Natural killer cell treated with Interleukin-12 subunit alpha and Interleukin-12 subunit beta and Interleukin-15 and Interleukin-18, amount 100 ng/mL, for 72 hours (primary cell): ENCODE measurements at regions not wholly inside any gene's neighbourhood (a gene's known extent, or its start where the extent isn't known, plus 50 kb on each side); places are given as distances from the start of the nearest gene placed in this dataset.
"Not testable (repeated sequence)": the region's sequence is repeated elsewhere in the genome, so short reads cannot be mapped to it uniquely, and the experiment has no call there.

ENCODE experiments used
- ATAC-seq, 2 donors: fragments of 150-1000 bp; cut with Tn5 transposase in 1 of 2; sonication (Bioruptor Pico), chemical (Tn5 transposase) in 1 of 2; 2 replicates each; pipeline ENCODE4 v1.10.0; 2021
- DNase-seq: peaks from one replicate; pipeline ENCODE4 v3.0.0; 2022; ENCODE audit warnings: low spot score
- H3K27ac Mint-ChIP-seq, 2 donors: 1 replicate in 1 of 2; 2 replicates in 1 of 2; pipeline ENCODE4 v1.8.0; 2022; ENCODE audit warnings: mixed read lengths in 2 of 2, mild to moderate bottlenecking in 1 of 2, moderate library complexity in 1 of 2
- H3K27me3 Mint-ChIP-seq, 2 donors: 1 replicate in 1 of 2; 2 replicates in 1 of 2; pipeline ENCODE4 v1.8.0; 2022; ENCODE audit warnings: mixed read lengths in 2 of 2
- H3K36me3 Mint-ChIP-seq: one replicate; pipeline ENCODE4 v1.8.0; 2022; ENCODE audit warnings: mixed read lengths
- H3K4me1 Mint-ChIP-seq, 2 donors: 1 replicate in 1 of 2; 2 replicates in 1 of 2; pipeline ENCODE4 v1.8.0; 2022; ENCODE audit warnings: low read depth in 2 of 2, mixed read lengths in 2 of 2, mild to moderate bottlenecking in 1 of 2
- H3K4me3 Mint-ChIP-seq: one replicate; pipeline ENCODE4 v1.8.0; 2022; ENCODE audit warnings: mixed read lengths
- H3K9me3 Mint-ChIP-seq: 2 replicates; pipeline ENCODE4 v1.8.0; 2022; ENCODE audit warnings: mixed read lengths

DNA sequence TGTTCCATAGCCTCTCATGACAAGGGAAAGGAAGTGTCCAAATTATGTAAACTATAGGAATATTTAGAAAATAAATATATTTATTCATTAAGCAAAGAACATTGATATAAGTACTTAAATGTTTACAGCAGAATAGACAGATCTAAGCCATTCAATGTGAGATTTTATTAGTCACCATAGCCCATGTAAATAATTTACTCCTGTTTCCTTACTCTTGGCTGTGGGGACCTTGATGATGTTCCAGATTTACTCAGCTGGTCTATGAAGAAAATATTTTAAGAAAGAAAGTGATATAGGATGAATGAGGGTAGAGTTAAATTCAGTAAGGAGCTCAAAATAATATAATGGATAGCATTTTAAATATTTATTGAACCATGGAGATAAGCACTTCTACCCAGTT lies 442.6 kb upstream of the KLF6 start:
- no peaks in the 10 kb centered on the region for H3K9me3 Mint-ChIP-seq
- no peaks in the 10 kb centered on the region for H3K27me3 Mint-ChIP-seq
- H3K36me3 Mint-ChIP-seq = no peaks in the 10 kb centered on the region
- ATAC-seq (no peak), DNase-seq (no peak)
- no peak overlapping the region for H3K4me3 Mint-ChIP-seq
- no peak overlapping the region for H3K27ac Mint-ChIP-seq
- peaks cover 7 to 10% of the 10 kb centered on the region in 2 donors for H3K4me1 Mint-ChIP-seq

DNA sequence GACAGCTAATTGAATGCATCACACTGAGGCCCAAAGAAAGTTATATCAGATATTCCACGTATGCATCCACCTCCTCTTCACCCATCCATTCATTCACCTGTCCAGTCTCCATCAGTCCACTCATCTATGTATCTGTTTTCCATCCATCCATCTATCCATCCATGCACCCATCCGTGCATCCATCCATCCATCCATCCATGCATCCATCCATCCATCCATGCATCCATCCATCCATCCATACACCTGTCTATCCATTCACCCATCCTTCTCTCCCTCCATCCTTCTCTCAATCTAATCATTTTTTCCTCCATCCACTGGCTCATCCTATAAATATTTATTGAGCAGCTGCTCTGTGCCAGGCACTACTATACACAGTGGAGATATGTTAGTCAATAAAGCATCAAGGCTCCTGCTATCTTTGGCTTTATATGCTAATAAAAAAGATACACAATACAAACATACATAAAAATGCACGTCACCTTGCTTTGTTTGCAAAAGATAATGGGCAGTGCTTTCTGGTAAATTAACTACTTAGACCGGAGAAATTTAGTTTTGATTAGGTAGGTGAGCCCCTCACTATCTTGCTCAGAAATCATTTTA lies 442.0 kb upstream of the KLF6 start:
- peaks cover 2 to 4% of the 10 kb centered on the region in 2 donors for H3K4me1 Mint-ChIP-seq
- H3K27ac Mint-ChIP-seq = no peak overlapping the region
- no peak for ATAC-seq

DNA sequence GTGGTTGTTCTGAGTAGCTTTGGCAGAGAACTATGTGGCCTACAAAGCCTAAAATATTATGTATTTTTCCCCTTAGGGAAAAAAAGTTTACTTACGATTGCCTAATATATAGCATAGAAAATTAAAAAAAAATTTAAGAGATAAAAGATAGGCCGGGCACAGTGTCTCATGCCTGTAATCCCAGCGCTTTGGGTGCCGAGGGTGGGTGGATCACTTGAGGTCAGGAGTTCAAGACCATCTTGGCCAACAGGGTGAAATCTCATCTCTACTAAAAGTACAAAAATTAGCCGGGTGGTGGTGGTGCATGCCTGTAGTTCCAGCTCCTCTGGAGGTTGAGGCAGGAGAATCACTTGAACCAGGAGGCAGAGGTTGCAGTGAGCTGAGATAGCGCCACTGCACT lies 439.2 kb upstream of the KLF6 start:
- Mint-ChIP-seq H3K4me1 (peaks cover 0 to 12% of the 10 kb centered on the region in 2 donors), H3K4me3 (no peak overlapping the region), H3K36me3 (no peaks in the 10 kb centered on the region), H3K9me3 (peaks cover 3% of the 10 kb centered on the region), H3K27ac (no peak overlapping the region), H3K27me3 (peaks cover 0 to 6% of the 10 kb centered on the region in 2 donors)
- DNase-seq (no peak), ATAC-seq (no peak)

More for the DNA sequence above, 442.0 kb upstream of the KLF6 start:
- Mint-ChIP-seq H3K4me3 (no peak overlapping the region), H3K36me3 (no peaks in the 10 kb centered on the region), H3K27me3 (no peaks in the 10 kb centered on the region), H3K9me3 (no peaks in the 10 kb centered on the region)
- DNase-seq = no peak

DNA sequence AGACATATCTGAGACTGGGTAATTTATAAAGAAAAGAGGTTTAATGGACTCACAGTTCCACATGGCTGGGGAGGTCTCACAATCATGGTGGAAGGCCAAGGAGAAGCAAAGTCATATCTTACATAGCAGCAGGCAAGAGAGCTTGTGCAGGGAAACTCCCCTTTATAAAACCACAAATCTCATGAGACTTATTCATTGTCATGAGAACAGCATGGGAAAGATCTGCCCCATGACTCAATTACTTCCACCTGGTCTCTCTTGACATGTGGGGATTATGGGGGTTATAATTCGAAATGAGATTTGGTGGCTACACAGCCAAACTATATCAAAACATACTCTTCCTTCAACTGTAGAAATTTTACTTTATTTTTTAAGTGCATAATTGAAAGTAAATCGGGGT lies 436.3 kb upstream of the KLF6 start:
- not testable (repeated sequence) for ATAC-seq, H3K4me1 Mint-ChIP-seq, H3K27me3 Mint-ChIP-seq, H3K9me3 Mint-ChIP-seq, H3K27ac Mint-ChIP-seq, H3K36me3 Mint-ChIP-seq, H3K4me3 Mint-ChIP-seq, DNase-seq

DNA sequence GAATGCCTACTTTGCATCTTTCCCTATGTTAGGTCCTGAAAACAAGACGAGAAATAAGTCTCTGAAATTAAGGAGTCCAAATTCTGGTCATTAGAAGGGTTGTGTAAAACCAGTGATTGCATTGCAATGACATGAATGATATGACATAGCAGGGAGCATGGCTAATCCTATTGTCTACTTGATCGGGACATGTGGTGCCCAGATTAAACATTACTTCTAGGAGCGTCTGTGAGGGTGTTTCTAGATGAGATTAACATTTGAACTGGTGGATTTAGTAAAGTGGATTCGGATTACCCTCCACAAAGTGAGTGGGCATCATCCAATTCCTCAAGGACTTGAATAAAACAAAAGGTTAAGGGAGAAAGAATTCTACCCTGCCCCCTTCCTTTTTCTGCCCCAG lies 434.9 kb upstream of the KLF6 start:
- Mint-ChIP-seq H3K27me3 (peaks cover 0 to 6% of the 10 kb centered on the region in 2 donors), H3K36me3 (no peaks in the 10 kb centered on the region), H3K4me1 (peaks cover 0 to 9% of the 10 kb centered on the region in 2 donors), H3K4me3 (no peak overlapping the region), H3K27ac (peak overlapping the region in 1 of 2 donors; percentile 14), H3K9me3 (peaks cover 3% of the 10 kb centered on the region)
- DNase-seq = no peak
- ATAC-seq = no peak

DNA sequence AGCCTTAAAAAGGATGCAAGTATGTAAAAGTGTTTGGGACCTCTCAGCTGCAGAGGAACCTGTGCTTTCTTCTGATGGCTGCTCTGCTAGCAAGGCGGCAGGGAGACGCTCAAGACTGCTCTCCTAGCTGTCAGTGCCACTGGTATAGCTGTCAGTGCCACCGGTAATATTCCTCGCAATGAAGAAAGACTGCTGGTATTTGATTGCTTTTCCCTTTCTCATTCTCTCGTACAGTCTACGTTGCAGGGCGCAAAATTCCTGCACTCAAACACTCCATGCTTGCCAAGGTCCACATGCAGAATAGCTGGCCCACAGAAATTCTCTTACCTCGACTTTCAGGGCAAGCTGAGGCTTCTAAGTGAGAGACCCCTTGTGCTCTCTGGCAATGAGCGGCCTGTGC lies 432.6 kb upstream of the KLF6 start:
- Mint-ChIP-seq H3K27me3 (peaks cover 0 to 6% of the 10 kb centered on the region in 2 donors), H3K36me3 (no peaks in the 10 kb centered on the region), H3K9me3 (peaks cover 3% of the 10 kb centered on the region), H3K4me1 (peaks cover 0 to 9% of the 10 kb centered on the region in 2 donors), H3K4me3 (no peak overlapping the region), H3K27ac (no peak overlapping the region)
- DNase-seq (no peak), ATAC-seq (no peak)

DNA sequence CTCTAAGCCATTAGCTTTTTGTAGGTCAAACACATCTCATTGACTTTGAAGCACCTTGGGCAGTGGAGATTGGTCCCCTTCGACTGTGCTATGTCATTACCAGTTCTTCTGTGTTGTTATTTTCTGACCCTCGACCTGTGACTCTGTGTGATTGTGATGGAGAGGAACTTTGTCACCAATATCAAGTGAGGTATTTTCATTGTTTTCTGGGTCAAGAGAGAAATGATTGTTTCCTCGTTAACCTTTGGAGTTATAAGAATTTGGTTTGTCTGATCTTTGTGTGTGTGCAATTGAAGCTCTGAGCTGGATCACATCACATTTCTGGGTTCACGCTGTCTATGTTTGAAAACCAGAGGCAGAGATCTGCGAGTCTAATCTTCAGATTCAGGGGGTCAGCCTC lies 432.2 kb upstream of the KLF6 start:
- H3K9me3 Mint-ChIP-seq = peaks cover 3% of the 10 kb centered on the region
- peaks cover 0 to 6% of the 10 kb centered on the region in 2 donors for H3K27me3 Mint-ChIP-seq
- H3K4me1 Mint-ChIP-seq = peaks cover 0 to 9% of the 10 kb centered on the region in 2 donors
- H3K27ac Mint-ChIP-seq = no peak overlapping the region
- no peak overlapping the region for H3K4me3 Mint-ChIP-seq
- ATAC-seq = no peak
- DNase-seq = no peak
- H3K36me3 Mint-ChIP-seq = no peaks in the 10 kb centered on the region

DNA sequence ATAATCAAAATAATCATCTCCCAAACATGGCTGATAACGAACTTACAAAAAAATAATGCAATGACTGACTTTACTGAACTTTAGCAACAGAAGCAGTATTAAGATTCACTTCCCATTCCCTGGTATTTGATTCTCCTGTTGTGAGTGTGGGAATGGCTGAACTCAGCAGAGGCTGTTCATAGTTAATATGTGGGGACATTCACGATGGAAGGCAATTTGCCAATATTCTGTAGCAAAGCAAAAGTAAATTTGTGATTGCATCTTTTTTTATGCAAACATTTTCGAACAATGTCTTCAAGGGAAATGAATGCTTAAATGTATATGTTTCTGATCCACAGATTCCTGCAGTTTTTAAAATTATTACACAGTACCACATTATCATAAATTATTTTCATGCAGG lies 431.7 kb upstream of the KLF6 start:
- Mint-ChIP-seq H3K27me3 (peaks cover 0 to 6% of the 10 kb centered on the region in 2 donors), H3K4me3 (no peak overlapping the region), H3K4me1 (peaks cover 0 to 9% of the 10 kb centered on the region in 2 donors), H3K9me3 (peaks cover 3% of the 10 kb centered on the region), H3K36me3 (no peaks in the 10 kb centered on the region), H3K27ac (no peak overlapping the region)
- DNase-seq (no peak), ATAC-seq (no peak)

DNA sequence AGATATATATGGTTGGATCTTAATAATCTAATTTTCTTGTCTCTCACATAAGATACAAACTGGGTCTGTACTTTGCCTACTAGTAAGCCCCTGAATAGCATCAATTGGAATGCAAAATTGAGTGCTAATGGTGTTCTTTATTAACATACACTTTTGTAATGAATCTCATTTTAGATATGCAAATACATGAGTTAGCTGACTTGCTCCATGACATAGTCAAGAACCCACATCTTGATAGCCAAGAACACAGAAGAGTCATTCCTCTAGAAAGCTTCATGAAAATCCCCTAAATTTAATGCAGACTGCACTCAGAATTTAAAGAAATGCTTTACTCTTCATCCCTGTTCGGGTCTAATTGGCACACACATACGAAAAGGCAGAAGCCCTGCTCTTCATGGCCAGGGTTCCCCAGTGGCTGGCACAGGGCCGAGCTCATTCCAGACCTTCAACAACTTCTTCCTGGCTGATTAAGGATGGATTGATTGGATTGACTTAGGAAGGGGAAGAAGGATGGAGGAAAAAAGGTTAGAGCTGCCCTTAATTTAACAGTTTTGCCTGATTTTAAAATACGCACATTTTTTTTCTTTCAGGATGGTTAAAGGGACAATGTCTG lies 431.1 kb upstream of the KLF6 start:
- H3K27me3 Mint-ChIP-seq = peaks cover 0 to 6% of the 10 kb centered on the region in 2 donors
- H3K4me3 Mint-ChIP-seq = no peak overlapping the region
- peaks cover 0 to 5% of the 10 kb centered on the region in 2 donors for H3K4me1 Mint-ChIP-seq
- no peak for DNase-seq
- no peaks in the 10 kb centered on the region for H3K36me3 Mint-ChIP-seq
- no peak overlapping the region for H3K27ac Mint-ChIP-seq
- H3K9me3 Mint-ChIP-seq = peaks cover 3% of the 10 kb centered on the region
- no peak for ATAC-seq

DNA sequence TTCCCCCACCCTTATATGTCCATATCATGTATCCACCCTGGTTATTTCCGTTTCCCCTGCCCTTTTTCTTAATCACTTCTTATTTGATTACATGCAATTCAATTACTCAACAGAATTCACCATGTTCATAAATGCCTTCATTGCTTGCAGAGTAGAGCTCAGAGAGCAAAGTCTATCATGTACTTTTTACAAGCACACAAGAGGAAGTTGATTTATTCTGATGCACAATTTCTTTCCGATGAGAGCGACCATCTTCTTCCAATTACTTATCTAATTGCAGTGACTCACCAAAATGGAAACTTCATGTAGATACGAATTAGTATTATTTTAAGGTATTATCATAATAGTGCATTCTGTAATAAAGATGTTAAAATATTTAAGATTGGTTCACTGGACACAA lies 430.5 kb upstream of the KLF6 start:
- Mint-ChIP-seq H3K4me1 (peaks cover 0 to 1% of the 10 kb centered on the region in 2 donors), H3K27me3 (peaks cover 0 to 6% of the 10 kb centered on the region in 2 donors), H3K27ac (no peak overlapping the region), H3K4me3 (no peak overlapping the region), H3K9me3 (no peaks in the 10 kb centered on the region), H3K36me3 (no peaks in the 10 kb centered on the region)
- no peak for DNase-seq
- no peak for ATAC-seq

DNA sequence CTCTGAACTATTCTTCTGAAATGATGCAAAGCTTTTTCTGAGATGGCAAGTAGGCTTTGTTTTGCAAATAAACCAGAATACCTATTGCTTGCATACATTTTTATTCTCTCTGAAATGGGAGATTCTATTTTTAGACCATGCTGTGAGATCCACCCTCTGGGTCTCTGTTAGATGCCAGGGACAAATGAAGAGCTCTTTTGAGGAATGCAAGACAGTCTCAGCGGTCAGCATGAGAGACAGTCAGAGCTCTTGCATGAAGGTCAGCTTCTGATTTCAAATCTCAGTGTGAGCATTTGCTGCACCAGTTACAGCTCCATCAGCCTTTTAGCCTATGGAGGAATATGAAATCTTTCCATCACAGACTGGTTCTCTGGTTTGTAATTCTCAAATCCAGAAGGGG lies 429.9 kb upstream of the KLF6 start:
- Mint-ChIP-seq H3K4me3 (no peak overlapping the region), H3K9me3 (no peaks in the 10 kb centered on the region), H3K27ac (no peak overlapping the region), H3K4me1 (no peaks in the 10 kb centered on the region), H3K36me3 (no peaks in the 10 kb centered on the region), H3K27me3 (peaks cover 0 to 6% of the 10 kb centered on the region in 2 donors)
- DNase-seq = no peak
- ATAC-seq = no peak

DNA sequence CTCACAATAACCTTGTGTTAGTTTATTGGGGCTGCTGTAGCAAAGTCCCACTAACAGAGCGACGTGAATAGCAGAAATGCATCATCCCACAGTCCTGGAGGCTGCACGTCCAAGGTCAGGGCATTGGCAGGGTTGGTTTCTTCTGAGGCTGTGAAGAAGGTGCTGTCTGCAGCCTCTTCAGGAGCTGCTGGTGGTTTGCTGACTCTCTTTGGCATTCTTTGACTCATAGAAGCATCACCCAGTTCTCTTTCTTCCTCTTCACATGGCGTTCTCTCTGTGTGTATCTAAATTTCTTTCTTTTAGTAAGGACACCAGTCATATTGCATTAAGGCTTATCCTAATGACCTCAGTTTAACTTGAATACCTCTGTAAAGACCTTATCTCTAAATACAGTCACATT lies 428.4 kb upstream of the KLF6 start:
- Mint-ChIP-seq H3K27ac (peak overlapping the region in 1 of 2 donors; percentile 42), H3K4me3 (no peak overlapping the region), H3K27me3 (peaks cover 5 to 7% of the 10 kb centered on the region in 2 donors), H3K9me3 (peaks cover 3% of the 10 kb centered on the region), H3K36me3 (no peaks in the 10 kb centered on the region), H3K4me1 (no peaks in the 10 kb centered on the region)
- ATAC-seq (no peak), DNase-seq (no peak)

DNA sequence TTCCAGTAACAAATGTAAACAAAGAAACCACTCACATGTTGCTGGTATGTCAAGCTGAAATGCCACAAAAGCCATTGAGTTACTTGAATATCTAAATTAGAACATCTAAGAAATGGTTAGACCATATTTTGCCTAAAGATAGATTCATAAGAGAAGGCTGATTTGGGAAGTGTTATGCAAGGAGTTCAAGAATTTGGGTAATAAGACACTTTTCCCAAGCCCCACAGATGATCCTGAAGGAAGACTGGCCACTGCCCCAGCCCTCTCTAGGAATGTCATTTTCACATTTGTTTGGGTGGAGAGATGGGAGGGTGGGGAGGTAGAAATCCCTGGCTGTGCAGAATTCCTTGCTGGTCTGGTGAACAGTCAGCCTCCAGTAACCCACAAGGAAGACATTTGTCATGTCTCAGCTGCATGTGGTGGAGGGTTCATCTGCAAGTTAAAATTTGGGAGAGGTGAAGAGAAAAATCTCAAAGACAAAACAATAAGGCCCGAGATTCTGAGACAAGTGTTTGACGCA lies 427.2 kb upstream of the KLF6 start:
- Mint-ChIP-seq H3K4me3 (no peak overlapping the region), H3K9me3 (peaks cover 3% of the 10 kb centered on the region), H3K4me1 (peaks cover 4 to 6% of the 10 kb centered on the region in 2 donors), H3K27ac (peak overlapping the region in 1 of 2 donors; percentile 57), H3K27me3 (peaks cover 5 to 16% of the 10 kb centered on the region in 2 donors), H3K36me3 (no peaks in the 10 kb centered on the region)
- ATAC-seq = no peak
- DNase-seq = no peak

DNA sequence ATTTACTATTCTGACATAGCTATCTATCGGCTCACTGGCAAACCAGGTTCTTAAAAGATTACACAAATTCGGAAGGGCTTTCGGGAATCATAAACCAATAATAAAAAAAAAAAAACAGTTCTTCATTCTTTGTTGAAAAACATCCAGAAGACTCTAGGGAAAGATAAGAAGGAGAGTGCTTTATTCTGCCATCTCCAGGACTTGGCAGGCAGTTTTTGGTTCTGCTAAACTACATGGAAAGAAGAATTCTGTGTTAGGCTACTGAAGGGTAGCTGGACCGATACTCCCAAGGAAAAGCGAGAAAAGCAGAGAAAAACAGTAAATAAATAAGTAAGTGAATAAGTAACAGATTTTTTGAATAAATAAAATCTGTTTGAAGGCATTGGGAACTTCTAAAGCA lies 423.5 kb upstream of the KLF6 start:
- H3K4me1 Mint-ChIP-seq = peaks cover 4 to 6% of the 10 kb centered on the region in 2 donors
- no peak overlapping the region for H3K4me3 Mint-ChIP-seq
- ATAC-seq (no peak), DNase-seq (no peak)
- peaks cover 3% of the 10 kb centered on the region for H3K9me3 Mint-ChIP-seq
- peaks cover 10 to 29% of the 10 kb centered on the region in 2 donors for H3K27me3 Mint-ChIP-seq
- H3K36me3 Mint-ChIP-seq = no peaks in the 10 kb centered on the region
- peak overlapping the region in 1 of 2 donors; percentile 2 for H3K27ac Mint-ChIP-seq
